ENCODE measurements at regions not wholly inside any gene's neighbourhood (a gene's known extent, or its start where the extent isn't known, plus 50 kb on each side); places are given as distances from the start of the nearest gene placed in this dataset.
A peak's percentile ranks its signal among the peaks of the same experiment; 100 is the strongest.

- TF ChIP-seq ZNF592 (IDR thresholded peaks at IDR 0.05) (0 out of 2 replicates have a peak, but pooled peaks have one; percentile 47), SMAD4 (CRISPR knock-in tag; conservative IDR thresholded peaks at IDR 0.05) (peak; percentile 33; the same call in 1 of the 2 replicates), DPF2 (IDR thresholded peaks at IDR 0.05) (peak; percentile 70), NR4A1 (CRISPR knock-in tag; IDR thresholded peaks at IDR 0.05) (no peak), NR4A1 (tag; IDR thresholded peaks at IDR 0.05) (no peak), PRMT5 (CRISPR knock-in tag; IDR thresholded peaks at IDR 0.05) (no peak), HMGN3 (IDR thresholded peaks at IDR 0.05; ENCODE audit: borderline replicate concordance, extremely low read depth, insufficient read length, low read depth, low read length) (no peak), ARID1B (IDR thresholded peaks at IDR 0.05) (peak; percentile 70), COPS2 (conservative IDR thresholded peaks at IDR 0.05) (no peak), CC2D1A (IDR thresholded peaks at IDR 0.05) (no peak), SAFB2 (IDR thresholded peaks at IDR 0.05; ENCODE audit: borderline replicate concordance, low read depth, low read length, severe bottlenecking) (no peak), RCOR1 (IDR thresholded peaks at IDR 0.05; ENCODE audit: borderline replicate concordance in 1 of 2, low read depth in 2 of 2, low read length in 2 of 2) (peak in 1 of 2 experiments; percentile 44; a peak in 1 of 4 replicates), CBFA2T2 (conservative IDR thresholded peaks at IDR 0.05) (peak; percentile 64), ZNF316 (IDR thresholded peaks at IDR 0.05) (no peak), BHLHE40 (IDR thresholded peaks at IDR 0.05; ENCODE audit: low read length) (peak; percentile 81), ERF (CRISPR knock-in tag; IDR thresholded peaks at IDR 0.05) (0 out of 2 replicates have a peak, but pooled peaks have one; percentile 31), MAFG (tag; conservative IDR thresholded peaks at IDR 0.05) (peak; percentile 35; the same call in 1 of the 2 replicates), LEF1 (IDR thresholded peaks at IDR 0.05) (0 out of 2 replicates have a peak, but pooled peaks have one; percentile 40), MAFK (IDR thresholded peaks at IDR 0.05; ENCODE audit: low read length) (no peak), PCBP1 (IDR thresholded peaks at IDR 0.05; ENCODE audit: low read depth, low read length, poor library complexity, severe bottlenecking) (no peak), ZNF589 (CRISPR knock-in tag; IDR thresholded peaks at IDR 0.05; ENCODE audit: low read depth) (no peak), NKRF (IDR thresholded peaks at IDR 0.05; ENCODE audit: borderline replicate concordance) (no peak), ZKSCAN8 (CRISPR knock-in tag; IDR thresholded peaks at IDR 0.05) (no peak), BRD4 (IDR thresholded peaks at IDR 0.05) (no peak)
Measured at GRCh38 chr3:170802164-170803151, 67.5 kb downstream of the RPL22L1 start (continued).

Measured in K562 (cell line).